ENCODE measurements at regions not wholly inside any gene's neighbourhood (a gene's known extent, or its start where the extent isn't known, plus 50 kb on each side); places are given as distances from the start of the nearest gene placed in this dataset.
"Not testable (repeated sequence)": the region's sequence is repeated elsewhere in the genome, so short reads cannot be mapped to it uniquely, and the experiment has no call there.

DNA sequence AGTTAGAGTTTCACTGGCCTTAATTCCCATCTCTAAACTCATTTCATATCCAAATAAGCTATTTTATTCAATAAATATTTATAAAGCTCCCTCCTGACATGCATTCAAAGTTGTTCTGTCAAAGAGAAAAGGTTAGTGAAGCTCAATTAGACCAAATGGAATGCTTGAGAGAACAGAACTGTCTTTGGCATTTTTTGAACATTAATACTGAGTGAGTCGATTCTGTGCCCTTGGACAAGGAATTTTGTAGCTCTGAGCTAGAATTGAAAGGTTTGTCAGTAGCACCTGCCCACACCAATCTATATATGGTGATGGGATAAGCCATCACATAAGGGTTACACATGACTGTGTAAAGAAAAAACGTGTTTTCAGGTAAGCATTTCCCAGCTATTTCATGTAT lies 631.2 kb upstream of the CCNG1 start:
- H3K4me3 Mint-ChIP-seq: no peak overlapping the region
- no peaks in the 10 kb centered on the region for H3K36me3 Mint-ChIP-seq (ENCODE audit: low read depth)
- peaks cover 7% of the 10 kb centered on the region for H3K27me3 Mint-ChIP-seq (ENCODE audit: low read depth)
- DNase-seq (ENCODE audit: low read depth, low spot score): no peak
- peaks cover 12% of the 10 kb centered on the region for H3K4me1 Mint-ChIP-seq
- H3K27ac Mint-ChIP-seq (ENCODE audit: unreplicated experiment): no peak overlapping the region
- H3K9me3 Mint-ChIP-seq: no peaks in the 10 kb centered on the region
- TF ChIP-seq CTCF (conservative IDR thresholded peaks at IDR 0.05): no peak

DNA sequence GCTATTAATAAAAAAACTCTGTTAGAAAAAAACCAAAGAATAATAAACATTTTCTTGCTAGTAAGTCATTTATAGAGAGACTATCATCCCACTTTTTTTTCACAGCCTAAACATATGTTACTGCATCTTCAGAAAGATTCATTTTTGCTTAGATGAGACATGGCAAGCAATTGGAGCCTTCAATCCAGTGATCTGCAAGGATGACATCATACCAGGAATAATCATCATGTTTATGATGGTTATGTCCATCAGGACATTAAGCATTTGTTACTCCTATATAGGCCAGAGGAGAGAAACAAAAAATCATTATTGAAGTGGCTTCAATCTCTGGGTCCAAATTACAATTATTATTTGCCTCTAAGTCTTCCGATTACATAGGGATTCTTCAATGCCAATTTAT lies 626.3 kb upstream of the CCNG1 start:
- Mint-ChIP-seq H3K27ac (ENCODE audit: unreplicated experiment) (no peak overlapping the region), H3K9me3 (no peaks in the 10 kb centered on the region), H3K36me3 (ENCODE audit: low read depth) (no peaks in the 10 kb centered on the region), H3K27me3 (ENCODE audit: low read depth) (peaks cover 7% of the 10 kb centered on the region), H3K4me1 (peaks cover 5% of the 10 kb centered on the region), H3K4me3 (no peak overlapping the region)
- no peak for DNase-seq (ENCODE audit: low read depth, low spot score)
- TF ChIP-seq CTCF (conservative IDR thresholded peaks at IDR 0.05): no peak

DNA sequence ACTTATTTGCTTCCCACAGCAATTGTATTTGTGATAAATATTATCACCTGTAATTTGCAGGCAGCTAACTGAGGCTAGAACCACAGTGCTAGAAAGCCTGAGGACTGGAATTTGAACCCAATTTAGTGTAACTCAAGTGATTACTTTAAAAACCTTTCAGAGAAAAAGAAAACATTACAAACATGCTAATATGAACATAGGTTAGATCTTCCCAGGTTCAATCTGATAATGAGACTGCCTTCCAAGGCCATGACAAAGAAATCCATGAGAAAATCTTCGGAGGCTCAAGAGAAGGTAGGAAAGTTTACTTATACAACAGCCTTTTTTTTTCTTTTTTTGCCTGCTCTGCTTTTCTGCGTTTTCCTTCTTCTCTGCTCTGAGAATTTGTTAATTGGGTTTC lies 620.6 kb upstream of the CCNG1 start:
- DNase-seq (ENCODE audit: low read depth, low spot score): no peak
- no peak for TF ChIP-seq CTCF (conservative IDR thresholded peaks at IDR 0.05)
- H3K4me3 Mint-ChIP-seq: no peak overlapping the region
- H3K27me3 Mint-ChIP-seq (ENCODE audit: low read depth): no peaks in the 10 kb centered on the region
- no peaks in the 10 kb centered on the region for H3K4me1 Mint-ChIP-seq
- H3K9me3 Mint-ChIP-seq: no peaks in the 10 kb centered on the region
- no peak overlapping the region for H3K27ac Mint-ChIP-seq (ENCODE audit: unreplicated experiment)
- H3K36me3 Mint-ChIP-seq (ENCODE audit: low read depth): no peaks in the 10 kb centered on the region

GRCh38 chr5:162817364-162817763 lies 620.0 kb upstream of the CCNG1 start:
- H3K4me1 Mint-ChIP-seq: peaks cover 4% of the 10 kb centered on the region

GRCh38 chr5:162821664-162822063 lies 615.7 kb upstream of the CCNG1 start:
- DNase-seq (ENCODE audit: low read depth, low spot score); H3K27me3 Mint-ChIP-seq (ENCODE audit: low read depth); H3K4me1 Mint-ChIP-seq; H3K9me3 Mint-ChIP-seq; H3K4me3 Mint-ChIP-seq; H3K27ac Mint-ChIP-seq (ENCODE audit: unreplicated experiment); H3K36me3 Mint-ChIP-seq (ENCODE audit: low read depth): not testable (repeated sequence)

More at GRCh38 chr5:162817364-162817763, 620.0 kb upstream of the CCNG1 start:
- no peaks in the 10 kb centered on the region for H3K27me3 Mint-ChIP-seq (ENCODE audit: low read depth)
- no peaks in the 10 kb centered on the region for H3K36me3 Mint-ChIP-seq (ENCODE audit: low read depth)
- H3K27ac Mint-ChIP-seq (ENCODE audit: unreplicated experiment): no peak overlapping the region
- no peak for TF ChIP-seq CTCF (conservative IDR thresholded peaks at IDR 0.05)
- no peak for DNase-seq (ENCODE audit: low read depth, low spot score)
- H3K4me3 Mint-ChIP-seq: no peak overlapping the region
- H3K9me3 Mint-ChIP-seq: no peaks in the 10 kb centered on the region

- Mint-ChIP-seq H3K36me3 (ENCODE audit: low read depth) (no peaks in the 10 kb centered on the region), H3K4me3 (no peak overlapping the region), H3K27ac (ENCODE audit: unreplicated experiment) (no peak overlapping the region), H3K9me3 (no peaks in the 10 kb centered on the region), H3K4me1 (peaks cover 5% of the 10 kb centered on the region), H3K27me3 (ENCODE audit: low read depth) (no peaks in the 10 kb centered on the region)
- no peak for TF ChIP-seq CTCF (conservative IDR thresholded peaks at IDR 0.05)
- no peak for DNase-seq (ENCODE audit: low read depth, low spot score)
These were observed 613.0 kb upstream of the CCNG1 start for GRCh38 chr5:162824360-162824759.
